Tibial artery (tissue), 4 donors: ENCODE measurements at regions not wholly inside any gene's neighbourhood (a gene's known extent, or its start where the extent isn't known, plus 50 kb on each side); places are given as distances from the start of the nearest gene placed in this dataset.
"Not testable (repeated sequence)": the region's sequence is repeated elsewhere in the genome, so short reads cannot be mapped to it uniquely, and the experiment has no call there.

Source experiments
- DNase-seq, 2 donors: peaks; one replicate each; pipeline ENCODE4 v3.0.0-alpha.2; 2019
- H3K27ac ChIP-seq, 2 donors: fragments of 200-600 bp; sonication (generic) in 1 of 2; 1 replicate in 1 of 2; 2 replicates in 1 of 2; pipeline ENCODE4 v1.5.1; 2018 to 2019; ENCODE audit warnings: mild to moderate bottlenecking in 1 of 2
- H3K27me3 ChIP-seq, 2 donors: fragments of 200-600 bp; sonication (generic) in 1 of 2; one replicate each; pipeline versions ENCODE4 v1.5.1 to v1.6.0; 2016 to 2019
- H3K36me3 ChIP-seq, 3 donors: fragments of 200-600 bp; sonication (generic) in 2 of 3; one replicate each; pipeline ENCODE4 v1.5.1; 2016 to 2019; ENCODE audit warnings: mild to moderate bottlenecking in 2 of 3
- H3K4me1 ChIP-seq, 4 donors: fragments of 200-600 bp; sonication (generic) in 2 of 4; 1 replicate in 3 of 4; 2 replicates in 1 of 4; pipeline ENCODE4 v1.5.1; 2016 to 2019
- H3K4me3 ChIP-seq, 2 donors: fragments of 200-600 bp; sonication (generic) in 1 of 2; 1 replicate in 1 of 2; 2 replicates in 1 of 2; pipeline ENCODE4 v1.5.1; 2018 to 2019; ENCODE audit warnings: mild to moderate bottlenecking in 2 of 2
- H3K9me3 ChIP-seq, 3 donors: fragments of 200-600 bp; sonication (generic) in 1 of 3; one replicate each; pipeline ENCODE4 v1.5.1; 2016 to 2019
- intact Hi-C: fragments of 100-400 bp; cut with DNase I; formaldehyde crosslinking; loops from one replicate; pipeline ENCODE4 v1.15.0; 2023; ENCODE audit warnings: low total_unique reads
- TF ChIP-seq, protein P1 (sequence below), 2 experiments: fragments of 200-600 bp in 1 of 2; fragments of 450-650 bp in 1 of 2; IDR thresholded peaks; one replicate each; pipeline ENCODE4 v1.5.1; 2017 to 2019; ENCODE audit warnings: antibody characterized with exemption in 2 of 2, mild to moderate bottlenecking in 1 of 2, moderate library complexity in 1 of 2

- no peaks in the 10 kb centered on the region for H3K27me3 ChIP-seq
- TF ChIP-seq, protein P1, sequence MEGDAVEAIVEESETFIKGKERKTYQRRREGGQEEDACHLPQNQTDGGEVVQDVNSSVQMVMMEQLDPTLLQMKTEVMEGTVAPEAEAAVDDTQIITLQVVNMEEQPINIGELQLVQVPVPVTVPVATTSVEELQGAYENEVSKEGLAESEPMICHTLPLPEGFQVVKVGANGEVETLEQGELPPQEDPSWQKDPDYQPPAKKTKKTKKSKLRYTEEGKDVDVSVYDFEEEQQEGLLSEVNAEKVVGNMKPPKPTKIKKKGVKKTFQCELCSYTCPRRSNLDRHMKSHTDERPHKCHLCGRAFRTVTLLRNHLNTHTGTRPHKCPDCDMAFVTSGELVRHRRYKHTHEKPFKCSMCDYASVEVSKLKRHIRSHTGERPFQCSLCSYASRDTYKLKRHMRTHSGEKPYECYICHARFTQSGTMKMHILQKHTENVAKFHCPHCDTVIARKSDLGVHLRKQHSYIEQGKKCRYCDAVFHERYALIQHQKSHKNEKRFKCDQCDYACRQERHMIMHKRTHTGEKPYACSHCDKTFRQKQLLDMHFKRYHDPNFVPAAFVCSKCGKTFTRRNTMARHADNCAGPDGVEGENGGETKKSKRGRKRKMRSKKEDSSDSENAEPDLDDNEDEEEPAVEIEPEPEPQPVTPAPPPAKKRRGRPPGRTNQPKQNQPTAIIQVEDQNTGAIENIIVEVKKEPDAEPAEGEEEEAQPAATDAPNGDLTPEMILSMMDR (IDR thresholded peaks at IDR 0.05): no peak
- intact Hi-C loops: no loop called here
- no peaks in the 10 kb centered on the region for H3K36me3 ChIP-seq
- no peak overlapping the region for H3K27ac ChIP-seq
- no peaks in the 10 kb centered on the region for H3K9me3 ChIP-seq
- no peak overlapping the region for H3K4me3 ChIP-seq
- no peak for DNase-seq
- no peaks in the 10 kb centered on the region for H3K4me1 ChIP-seq
Observed at GRCh38 chr2:220588148-220588547, 960.7 kb downstream of the SLC4A3 start.

- TF ChIP-seq, protein P1 (IDR thresholded peaks at IDR 0.05): no peak
- H3K4me3 ChIP-seq: no peak overlapping the region
- H3K36me3 ChIP-seq: no peaks in the 10 kb centered on the region
- H3K9me3 ChIP-seq: no peaks in the 10 kb centered on the region
- no peak for DNase-seq
- H3K27ac ChIP-seq: no peak overlapping the region
- intact Hi-C loops: no loop called here
- H3K27me3 ChIP-seq: no peaks in the 10 kb centered on the region
- H3K4me1 ChIP-seq: no peaks in the 10 kb centered on the region
Observed at GRCh38 chr2:220590476-220590875, 963.0 kb downstream of the SLC4A3 start.

GRCh38 chr2:220593526-220593925, 966.1 kb downstream of the SLC4A3 start:
- TF ChIP-seq, protein P1 (IDR thresholded peaks at IDR 0.05): no peak
- H3K36me3 ChIP-seq: no peaks in the 10 kb centered on the region
- no peak overlapping the region for H3K4me3 ChIP-seq
- no peaks in the 10 kb centered on the region for H3K4me1 ChIP-seq
- intact Hi-C loops: no loop called here
- no peak for DNase-seq
- H3K27me3 ChIP-seq: no peaks in the 10 kb centered on the region
- no peak overlapping the region for H3K27ac ChIP-seq
- no peaks in the 10 kb centered on the region for H3K9me3 ChIP-seq

DNA sequence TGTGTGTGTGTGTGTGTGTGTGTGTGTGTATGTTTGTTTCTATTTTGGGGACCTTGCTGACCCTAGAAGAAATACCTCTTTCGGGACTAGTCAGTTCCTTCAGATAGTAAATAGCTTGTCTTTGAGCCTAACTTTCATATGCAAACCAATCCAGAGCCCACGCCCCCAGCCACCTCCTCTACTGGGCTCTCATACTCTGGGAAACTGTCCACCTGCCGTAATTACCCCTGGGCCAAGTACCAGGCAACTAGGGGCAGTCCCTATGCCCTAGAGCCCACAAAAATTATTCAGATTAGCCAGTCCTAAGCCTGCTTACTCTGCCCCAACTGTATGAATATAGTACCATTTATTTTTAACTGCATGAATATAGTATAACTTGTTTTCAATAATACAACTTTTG, 970.4 kb downstream of the EPHA4 start:
- Histone ChIP-seq H3K36me3 (no peaks in the 10 kb centered on the region), H3K9me3 (no peaks in the 10 kb centered on the region), H3K27me3 (no peaks in the 10 kb centered on the region), H3K4me3 (no peak overlapping the region), H3K27ac (no peak overlapping the region), H3K4me1 (no peaks in the 10 kb centered on the region)
- DNase-seq: no peak
- intact Hi-C loops: no loop called here
- TF ChIP-seq, protein P1 (IDR thresholded peaks at IDR 0.05): no peak

DNA sequence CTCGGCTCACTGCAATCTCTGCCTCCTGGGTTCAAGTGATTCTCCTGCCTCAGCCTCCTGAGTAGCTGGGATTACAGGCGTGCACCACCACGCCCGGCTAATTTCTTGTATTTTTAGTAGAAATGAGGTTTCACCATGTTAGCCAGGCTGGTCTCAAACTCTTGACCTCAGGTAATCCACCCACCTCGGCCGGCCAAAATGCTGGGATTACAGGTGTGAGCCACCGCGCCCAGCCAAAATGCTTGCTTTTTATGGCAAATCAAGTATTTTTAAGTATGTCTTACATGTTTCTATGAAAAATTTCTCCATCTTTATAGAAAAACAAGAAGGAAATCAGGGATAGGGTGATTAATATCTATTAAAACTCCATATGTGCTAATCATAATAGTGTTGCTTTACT, 959.1 kb downstream of the EPHA4 start:
- H3K9me3 ChIP-seq, intact Hi-C loops, H3K4me1 ChIP-seq, H3K27ac ChIP-seq, H3K36me3 ChIP-seq, DNase-seq, H3K27me3 ChIP-seq, H3K4me3 ChIP-seq: not testable (repeated sequence)

DNA sequence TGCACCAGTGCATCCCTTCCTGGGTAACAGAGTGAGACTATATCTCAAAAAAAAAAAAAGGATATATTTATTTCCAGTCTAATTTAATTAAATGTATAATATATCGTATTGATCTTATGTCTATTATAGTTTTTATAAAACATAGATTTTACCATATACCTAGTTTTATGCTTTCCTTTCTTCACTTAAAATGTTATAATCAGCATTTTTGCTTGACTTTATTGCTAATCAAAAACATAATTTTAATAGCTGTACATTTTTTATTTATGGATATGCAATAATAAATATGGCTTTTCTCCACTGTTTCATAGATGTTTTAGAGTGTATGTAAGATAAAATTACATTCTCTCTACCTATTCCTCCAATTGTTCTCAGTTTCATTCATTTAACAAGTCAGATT, 958.0 kb downstream of the EPHA4 start:
- no peaks in the 10 kb centered on the region for H3K9me3 ChIP-seq
- H3K27ac ChIP-seq: no peak overlapping the region
- TF ChIP-seq, protein P1 (IDR thresholded peaks at IDR 0.05): no peak
- no peaks in the 10 kb centered on the region for H3K4me1 ChIP-seq
- no peak overlapping the region for H3K4me3 ChIP-seq
- no peaks in the 10 kb centered on the region for H3K27me3 ChIP-seq
- no peaks in the 10 kb centered on the region for H3K36me3 ChIP-seq
- intact Hi-C loops: no loop called here
- DNase-seq: no peak
